ENCODE measurements at regions not wholly inside any gene's neighbourhood (a gene's known extent, or its start where the extent isn't known, plus 50 kb on each side); places are given as distances from the start of the nearest gene placed in this dataset.

- ChIA-PET CTCF (interaction anchor here (0.6 to 0.8 kb wide), 2 partner anchors 9 to 12 kb away, joined by 3 to 4 read pairs; no protein-coding TSS in a partner anchor), POLR2A (ENCODE audit: unreplicated experiment) (no interaction called here)
- no peak overlapping the region for H3K23ac ChIP-seq (ENCODE audit: low read depth, low read length)
- H2AFZ ChIP-seq (replicated peaks; ENCODE audit: low read length, poor library complexity): no peak overlapping the region
- no peak overlapping the region for H2BK15ac ChIP-seq (ENCODE audit: low read depth, low read length)
- H2BK5ac ChIP-seq (ENCODE audit: low read depth, low read length, poor library complexity, severe bottlenecking): no peak overlapping the region
- dilution Hi-C loops (cut with HindIII; ENCODE audit: low sequenced_read_pairs, unreplicated experiment): no loop called here
- no TSS peak for BruUV-seq (replicated peaks)
- no peaks in the 10 kb centered on the region for H3K9me3 ChIP-seq (ENCODE audit: control insufficient read depth, insufficient read depth, low read length)
- no peaks in the 10 kb centered on the region for H3K4me1 ChIP-seq (ENCODE audit: control insufficient read depth, insufficient read depth, low read length)
- H3K4me2 ChIP-seq (ENCODE audit: low read depth, low read length): no peak overlapping the region
- H3K4ac ChIP-seq (ENCODE audit: low read depth, low read length): no peak overlapping the region
- no peak overlapping the region for H4K5ac ChIP-seq (ENCODE audit: low read depth, low read length)
- H4K91ac ChIP-seq (ENCODE audit: insufficient read depth, low read depth, low read length): no peak overlapping the region
- WGBS, 2 experiments (ENCODE audit: extremely low coverage in 2 of 2, insufficient read length in 1 of 2): no CpG with 5 or more reads among the region's 5 CpGs
- ATAC-seq (ENCODE audit: low read depth) (no peak; the same call in 1 of the 2 replicates), DNase-seq (no peak)
- no peak overlapping the region for H3K14ac ChIP-seq (replicated peaks; ENCODE audit: low read depth, low read length)
- H4K8ac ChIP-seq (ENCODE audit: low read depth in 2 of 2, low read length in 2 of 2): no peak overlapping the region
- H2AK5ac ChIP-seq (ENCODE audit: low read depth, low read length): no peak overlapping the region
- TF ChIP-seq USF2 (IDR thresholded peaks at IDR 0.05; ENCODE audit: low read depth, low read length): no peak
- TF ChIP-seq MAFK (IDR thresholded peaks at IDR 0.05; ENCODE audit: low read depth, low read length): no peak
- no peak for TF ChIP-seq SMC3 (IDR thresholded peaks at IDR 0.05; ENCODE audit: low read depth, low read length)
- TF ChIP-seq CHD1 (IDR thresholded peaks at IDR 0.05; ENCODE audit: low read depth, low read length): no peak
- TF ChIP-seq CEBPB (IDR thresholded peaks at IDR 0.05; ENCODE audit: low read depth, low read length): no peak
- no peak for TF ChIP-seq RAD21 (IDR thresholded peaks at IDR 0.05; ENCODE audit: low read length)
- no peak for TF ChIP-seq NFE2L2 (IDR thresholded peaks at IDR 0.05; ENCODE audit: low read depth, low read length)
- TF ChIP-seq BHLHE40 (IDR thresholded peaks at IDR 0.05; ENCODE audit: low read depth, low read length): no peak
- no peak for TF ChIP-seq ELK1 (IDR thresholded peaks at IDR 0.05; ENCODE audit: borderline replicate concordance, low read depth, low read length)
- no peak for TF ChIP-seq POLR2A (IDR thresholded peaks at IDR 0.05; ENCODE audit: low read depth, low read length)
- TF ChIP-seq RFX5 (IDR thresholded peaks at IDR 0.05; ENCODE audit: low read depth, low read length): no peak
- TF ChIP-seq CTCF (conservative IDR thresholded peaks at IDR 0.05; ENCODE audit: low read depth, low read length): no peak
- no peak for TF ChIP-seq FOS (IDR thresholded peaks at IDR 0.05; ENCODE audit: low read depth, low read length)
- TF ChIP-seq RCOR1 (IDR thresholded peaks at IDR 0.05; ENCODE audit: insufficient replicate concordance, low read length): no peak
- no peak for TF ChIP-seq MAZ (IDR thresholded peaks at IDR 0.05; ENCODE audit: borderline replicate concordance, low read depth, low read length)
- no peak for TF ChIP-seq MXI1 (IDR thresholded peaks at IDR 0.05; ENCODE audit: borderline replicate concordance, low read depth, low read length)
- H2AK9ac ChIP-seq (replicated peaks; ENCODE audit: low read depth, low read length, poor library complexity): no peak overlapping the region
- H2BK20ac ChIP-seq (ENCODE audit: low read depth, low read length): no peak overlapping the region
- H3K4me3 ChIP-seq (ENCODE audit: insufficient read depth, low read depth, low read length): no peak overlapping the region
- H3K36me3 ChIP-seq (ENCODE audit: control insufficient read depth, insufficient read depth, low read length): no peaks in the 10 kb centered on the region
- H3K27ac ChIP-seq (ENCODE audit: insufficient read depth, low read length): no peak overlapping the region
- H3K56ac ChIP-seq (ENCODE audit: extremely low read depth, insufficient read depth, low read length): no peak overlapping the region
- in situ Hi-C loops (cut with MboI; ENCODE audit: low sequenced_read_pairs): no loop called here
- intact Hi-C loops (cut with micrococcal nuclease): no loop called here
- H3K9me1 ChIP-seq (ENCODE audit: insufficient read depth, low read length): no peaks in the 10 kb centered on the region
- peaks cover 5% of the 10 kb centered on the region for H3K27me3 ChIP-seq (ENCODE audit: control insufficient read depth, insufficient read depth, low read length)
- H3K18ac ChIP-seq (ENCODE audit: low read depth, low read length): no peak overlapping the region
- no peaks in the 10 kb centered on the region for H3K79me1 ChIP-seq (ENCODE audit: low read depth in 1 of 2, low read length in 2 of 2)
- no peaks in the 10 kb centered on the region for H4K20me1 ChIP-seq (ENCODE audit: insufficient read depth, low read length)
- no peak overlapping the region for H2BK120ac ChIP-seq (ENCODE audit: low read depth, low read length)
- H3K9ac ChIP-seq (ENCODE audit: low read depth, low read length): no peak overlapping the region
Measured at GRCh38 chrX:104307341-104307740, 52.6 kb upstream of the ESX1 start.

Measured in IMR-90 (cell line).